ENCODE measurements at regions not wholly inside any gene's neighbourhood (a gene's known extent, or its start where the extent isn't known, plus 50 kb on each side); places are given as distances from the start of the nearest gene placed in this dataset.

GRCh38 chr12:88706286-88706685, 126.0 kb upstream of the KITLG start:
- POLR2A ChIA-PET (ENCODE audit: unreplicated experiment): no interaction called here
- CTCF ChIA-PET: no interaction called here

GRCh38 chr12:88703790-88704189, 123.5 kb upstream of the KITLG start:
- Histone ChIP-seq H3K9me3 (ENCODE audit: low read length) (no peaks in the 10 kb centered on the region), H3K4me2 (ENCODE audit: low read length) (no peak overlapping the region), H3K4me1 (ENCODE audit: insufficient read depth, low read length) (peaks cover 7% of the 10 kb centered on the region; the same call in 1 of the 2 replicates), H2AFZ (ENCODE audit: low read length) (no peak overlapping the region), H3F3A (ENCODE audit: low read length, unreplicated experiment) (no peaks in the 10 kb centered on the region), H3K27me3 (ENCODE audit: low read length) (no peaks in the 10 kb centered on the region), H4K20me1 (ENCODE audit: low read length) (no peaks in the 10 kb centered on the region), H3K36me3 (ENCODE audit: low read depth, low read length) (no peaks in the 10 kb centered on the region), H3K9ac (ENCODE audit: low read length) (no peak overlapping the region), H3K9me2 (replicated peaks; ENCODE audit: low read length) (no peaks in the 10 kb centered on the region), H3K79me2 (ENCODE audit: low read length) (no peaks in the 10 kb centered on the region), H3K4me3 (ENCODE audit: low read length) (no peak overlapping the region), H3K27ac (ENCODE audit: low read length) (no peak overlapping the region)
- no TSS peak for BruUV-seq (replicated peaks)
- intact Hi-C loops (cut with micrococcal nuclease): no loop called here
- CTCF ChIA-PET: no interaction called here
- DNase-seq (peak; percentile 67), ATAC-seq (peak; percentile 60)
- no peak for TF ChIP-seq EZH2 (IDR thresholded peaks at IDR 0.05; ENCODE audit: low read length, unreplicated experiment)
- TF ChIP-seq EZH2phosphoT487 (IDR thresholded peaks at IDR 0.05; ENCODE audit: borderline replicate concordance, low read length): no peak
- TF ChIP-seq, protein P1, sequence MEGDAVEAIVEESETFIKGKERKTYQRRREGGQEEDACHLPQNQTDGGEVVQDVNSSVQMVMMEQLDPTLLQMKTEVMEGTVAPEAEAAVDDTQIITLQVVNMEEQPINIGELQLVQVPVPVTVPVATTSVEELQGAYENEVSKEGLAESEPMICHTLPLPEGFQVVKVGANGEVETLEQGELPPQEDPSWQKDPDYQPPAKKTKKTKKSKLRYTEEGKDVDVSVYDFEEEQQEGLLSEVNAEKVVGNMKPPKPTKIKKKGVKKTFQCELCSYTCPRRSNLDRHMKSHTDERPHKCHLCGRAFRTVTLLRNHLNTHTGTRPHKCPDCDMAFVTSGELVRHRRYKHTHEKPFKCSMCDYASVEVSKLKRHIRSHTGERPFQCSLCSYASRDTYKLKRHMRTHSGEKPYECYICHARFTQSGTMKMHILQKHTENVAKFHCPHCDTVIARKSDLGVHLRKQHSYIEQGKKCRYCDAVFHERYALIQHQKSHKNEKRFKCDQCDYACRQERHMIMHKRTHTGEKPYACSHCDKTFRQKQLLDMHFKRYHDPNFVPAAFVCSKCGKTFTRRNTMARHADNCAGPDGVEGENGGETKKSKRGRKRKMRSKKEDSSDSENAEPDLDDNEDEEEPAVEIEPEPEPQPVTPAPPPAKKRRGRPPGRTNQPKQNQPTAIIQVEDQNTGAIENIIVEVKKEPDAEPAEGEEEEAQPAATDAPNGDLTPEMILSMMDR (conservative IDR thresholded peaks at IDR 0.05; ENCODE audit: low read depth, low read length): no peak
- POLR2A ChIA-PET (ENCODE audit: unreplicated experiment): no interaction called here

More at GRCh38 chr12:88706286-88706685, 126.0 kb upstream of the KITLG start:
- H3K4me1 ChIP-seq (ENCODE audit: insufficient read depth, low read length): peaks cover 7% of the 10 kb centered on the region; the same call in 1 of the 2 replicates
- H3K36me3 ChIP-seq (ENCODE audit: low read depth, low read length): no peaks in the 10 kb centered on the region
- no peak overlapping the region for H3K4me2 ChIP-seq (ENCODE audit: low read length)
- DNase-seq (no peak), ATAC-seq (no peak)
- intact Hi-C loops (cut with micrococcal nuclease): no loop called here
- BruUV-seq (replicated peaks): no TSS peak
- H3K9me3 ChIP-seq (ENCODE audit: low read length): no peaks in the 10 kb centered on the region
- H3K79me2 ChIP-seq (ENCODE audit: low read length): no peaks in the 10 kb centered on the region
- H4K20me1 ChIP-seq (ENCODE audit: low read length): no peaks in the 10 kb centered on the region
- H2AFZ ChIP-seq (ENCODE audit: low read length): no peak overlapping the region
- no peaks in the 10 kb centered on the region for H3K9me2 ChIP-seq (replicated peaks; ENCODE audit: low read length)
- H3F3A ChIP-seq (ENCODE audit: low read length, unreplicated experiment): no peaks in the 10 kb centered on the region
- TF ChIP-seq EZH2 (IDR thresholded peaks at IDR 0.05; ENCODE audit: low read length, unreplicated experiment) (no peak), EZH2phosphoT487 (IDR thresholded peaks at IDR 0.05; ENCODE audit: borderline replicate concordance, low read length) (no peak)
- TF ChIP-seq, protein P1 (conservative IDR thresholded peaks at IDR 0.05; ENCODE audit: low read depth, low read length): no peak
- H3K9ac ChIP-seq (ENCODE audit: low read length): no peak overlapping the region
- no peak overlapping the region for H3K4me3 ChIP-seq (ENCODE audit: low read length)
- no peak overlapping the region for H3K27ac ChIP-seq (ENCODE audit: low read length)
- no peaks in the 10 kb centered on the region for H3K27me3 ChIP-seq (ENCODE audit: low read length)

GRCh38 chr12:88698471-88698870, 118.2 kb upstream of the KITLG start:
- Histone ChIP-seq H2AFZ (ENCODE audit: low read length) (no peak overlapping the region), H3K27ac (ENCODE audit: low read length) (no peak overlapping the region), H3F3A (ENCODE audit: low read length, unreplicated experiment) (no peaks in the 10 kb centered on the region), H3K4me2 (ENCODE audit: low read length) (no peak overlapping the region), H3K79me2 (ENCODE audit: low read length) (no peaks in the 10 kb centered on the region), H3K27me3 (ENCODE audit: low read length) (no peaks in the 10 kb centered on the region), H3K9me3 (ENCODE audit: low read length) (no peaks in the 10 kb centered on the region), H3K4me3 (ENCODE audit: low read length) (no peak overlapping the region), H3K9me2 (replicated peaks; ENCODE audit: low read length) (no peaks in the 10 kb centered on the region), H3K36me3 (ENCODE audit: low read depth, low read length) (no peaks in the 10 kb centered on the region), H3K4me1 (ENCODE audit: insufficient read depth, low read length) (no peaks in the 10 kb centered on the region), H3K9ac (ENCODE audit: low read length) (no peak overlapping the region), H4K20me1 (ENCODE audit: low read length) (no peaks in the 10 kb centered on the region)
- no peak for ATAC-seq
- BruUV-seq (replicated peaks): no TSS peak
- CTCF ChIA-PET: no interaction called here
- POLR2A ChIA-PET (ENCODE audit: unreplicated experiment): no interaction called here
- no peak for TF ChIP-seq EZH2phosphoT487 (IDR thresholded peaks at IDR 0.05; ENCODE audit: borderline replicate concordance, low read length)
- TF ChIP-seq EZH2 (IDR thresholded peaks at IDR 0.05; ENCODE audit: low read length, unreplicated experiment): no peak
- TF ChIP-seq, protein P1 (conservative IDR thresholded peaks at IDR 0.05; ENCODE audit: low read depth, low read length): no peak
- intact Hi-C loops (cut with micrococcal nuclease): no loop called here
- no peak for DNase-seq
